GM12892 (cell line): ENCODE measurements at regions not wholly inside any gene's neighbourhood (a gene's known extent, or its start where the extent isn't known, plus 50 kb on each side); places are given as distances from the start of the nearest gene placed in this dataset.

Source experiments
- POLR2A ChIP-seq: IDR thresholded peaks from 2 replicates; pipeline ENCODE4 v1.6.1; 2011; ENCODE audit warnings: low read depth, low read length, control low read depth
- POLR2AphosphoS5 ChIP-seq: IDR thresholded peaks from 2 replicates; pipeline ENCODE4 v1.6.1; 2011; ENCODE audit warnings: low read depth, low read length, control low read depth
- TAF1 ChIP-seq: IDR thresholded peaks from 2 replicates; pipeline ENCODE4 v1.6.1; 2011; ENCODE audit warnings: low read depth, mild to moderate bottlenecking, control low read depth, low read length, borderline replicate concordance

GRCh38 chr2:5352286-5352685, 339.9 kb upstream of the SOX11 start:
- no peak for TF ChIP-seq POLR2AphosphoS5
- TF ChIP-seq POLR2A = no peak
- no peak for TF ChIP-seq TAF1
